SU-DHL-6 (cell line): ENCODE measurements at regions not wholly inside any gene's neighbourhood (a gene's known extent, or its start where the extent isn't known, plus 50 kb on each side); places are given as distances from the start of the nearest gene placed in this dataset.

ENCODE experiments used
- H2AFZ ChIP-seq: fragments of 200-600 bp; sonication (generic); 2 replicates; pipeline ENCODE4 v1.6.1; 2014; ENCODE audit warnings: low read depth, mild to moderate bottlenecking, moderate library complexity, mixed read lengths, antibody characterized with exemption, low read length; ENCODE audit not compliant: severe bottlenecking
- H3F3A ChIP-seq: fragments of 200-600 bp; shearing (Covaris generic); 2 replicates; pipeline ENCODE4 v1.6.0; 2016; ENCODE audit warnings: antibody characterized with exemption, mild to moderate bottlenecking; ENCODE audit not compliant: insufficient read depth
- H3K27ac ChIP-seq: fragments of 200-600 bp; sonication (generic); 2 replicates; pipeline ENCODE4 v1.5.1; 2016; ENCODE audit warnings: low read depth, mild to moderate bottlenecking, low read length, moderate library complexity, mixed read lengths
- H3K27me3 ChIP-seq: fragments of 200-600 bp; sonication (generic), shearing (Covaris generic); 2 replicates; pipeline ENCODE4 v1.6.0; 2014; ENCODE audit warnings: mild to moderate bottlenecking, low read length
- H3K36me3 ChIP-seq: fragments of 200-600 bp; sonication (generic); 2 replicates; pipeline ENCODE4 v1.6.1; 2014; ENCODE audit warnings: mild to moderate bottlenecking, low read length, mixed read lengths
- H3K4me2 ChIP-seq: fragments of 300-600, 200-600 bp; shearing (Covaris generic), sonication (generic); 2 replicates; pipeline ENCODE4 v1.6.0; 2014; ENCODE audit warnings: low read length, low read depth, mild to moderate bottlenecking; ENCODE audit not compliant: poor library complexity, severe bottlenecking
- H3K4me3 ChIP-seq: fragments of 200-600 bp; sonication (generic); 2 replicates; pipeline ENCODE4 v1.5.1; 2014; ENCODE audit warnings: antibody characterized with exemption, low read length, mild to moderate bottlenecking, mixed read lengths; ENCODE audit not compliant: insufficient read depth, poor library complexity, severe bottlenecking
- H3K79me2 ChIP-seq: fragments of 200-600 bp; sonication (generic); 2 replicates; pipeline ENCODE4 v1.6.1; 2014; ENCODE audit warnings: mild to moderate bottlenecking, low read length, moderate library complexity; ENCODE audit not compliant: insufficient read depth
- H3K9ac ChIP-seq: fragments of 200-600 bp; sonication (generic); 2 replicates; pipeline ENCODE4 v1.7.0; 2014; ENCODE audit warnings: mild to moderate bottlenecking, low read length
- H3K9me2 ChIP-seq: fragments of 200-600 bp; sonication (generic); replicated peaks from 2 replicates; pipeline ENCODE4 v1.6.1; 2014; ENCODE audit warnings: low read length; ENCODE audit not compliant: insufficient read depth
- H3K9me3 ChIP-seq: fragments of 200-600 bp; sonication (generic); 2 replicates; pipeline ENCODE4 v1.6.1; 2014; ENCODE audit warnings: low read length, mixed read lengths; ENCODE audit not compliant: insufficient read depth
- H4K20me1 ChIP-seq: fragments of 200-600 bp; sonication (generic); 2 replicates; pipeline ENCODE4 v1.6.1; 2014; ENCODE audit warnings: low read depth, mild to moderate bottlenecking, antibody characterized with exemption, low read length, moderate library complexity, mixed read lengths
- EZH2phosphoT487 ChIP-seq: fragments of 200-600 bp; sonication (generic), shearing (Covaris generic); conservative IDR thresholded peaks from 2 replicates; pipeline ENCODE4 v1.6.1; 2018; ENCODE audit warnings: mild to moderate bottlenecking, antibody characterized with exemption, low read length, moderate library complexity, mixed read lengths
- TF ChIP-seq, protein P1 (sequence below): fragments of 200-600 bp; sonication (generic); IDR thresholded peaks from one replicate; pipeline ENCODE4 v1.5.1; 2017; ENCODE audit warnings: antibody characterized with exemption, mild to moderate bottlenecking, low read length, moderate library complexity; ENCODE audit not compliant: insufficient read depth, poor library complexity, severe bottlenecking

DNA sequence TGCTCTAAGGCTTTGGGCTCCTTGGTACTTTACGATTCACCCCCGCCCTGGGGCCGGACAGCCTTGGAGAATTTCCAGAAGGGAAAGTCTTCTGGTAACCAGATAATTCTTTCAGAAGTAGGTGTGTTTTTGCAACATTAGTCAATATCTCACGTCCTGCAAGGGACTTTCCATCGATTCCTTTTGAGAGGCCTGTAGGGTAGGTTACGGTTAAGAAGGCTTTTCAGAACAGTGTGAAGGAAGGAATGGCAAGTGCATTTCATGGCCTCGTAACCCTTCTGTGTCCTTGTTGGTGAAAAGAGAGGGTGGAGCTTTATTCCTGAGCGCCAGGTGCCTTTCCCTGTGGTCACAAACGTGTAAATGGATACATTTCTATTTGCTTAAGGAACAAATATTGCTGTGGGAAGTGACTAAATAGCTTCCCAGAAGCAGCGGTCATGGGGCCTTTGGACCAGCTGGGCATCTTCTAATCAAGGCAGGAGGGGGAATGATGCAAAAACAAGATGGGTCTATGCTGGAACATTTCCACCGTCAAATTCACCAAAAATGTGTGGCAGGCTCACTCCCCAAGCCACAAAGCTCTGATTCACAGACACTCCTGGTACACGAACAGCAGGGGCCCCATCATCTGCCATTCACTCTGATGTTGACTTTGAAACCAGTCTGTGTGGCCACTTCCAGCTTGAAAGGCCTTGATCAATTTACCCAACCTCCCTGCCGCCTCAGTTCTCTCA lies 99.2 kb downstream of the ANKRD10 start:
- Histone ChIP-seq H3K9me2 (no peaks in the 10 kb centered on the region), H3K27me3 (no peaks in the 10 kb centered on the region), H3F3A (no peaks in the 10 kb centered on the region), H3K27ac (no peak overlapping the region), H3K79me2 (no peaks in the 10 kb centered on the region), H3K4me3 (no peak overlapping the region), H3K4me2 (no peak overlapping the region), H2AFZ (no peak overlapping the region), H3K36me3 (no peaks in the 10 kb centered on the region), H3K9ac (no peak overlapping the region), H4K20me1 (no peaks in the 10 kb centered on the region), H3K9me3 (no peaks in the 10 kb centered on the region)
- TF ChIP-seq EZH2phosphoT487 = no peak
- TF ChIP-seq, protein P1, sequence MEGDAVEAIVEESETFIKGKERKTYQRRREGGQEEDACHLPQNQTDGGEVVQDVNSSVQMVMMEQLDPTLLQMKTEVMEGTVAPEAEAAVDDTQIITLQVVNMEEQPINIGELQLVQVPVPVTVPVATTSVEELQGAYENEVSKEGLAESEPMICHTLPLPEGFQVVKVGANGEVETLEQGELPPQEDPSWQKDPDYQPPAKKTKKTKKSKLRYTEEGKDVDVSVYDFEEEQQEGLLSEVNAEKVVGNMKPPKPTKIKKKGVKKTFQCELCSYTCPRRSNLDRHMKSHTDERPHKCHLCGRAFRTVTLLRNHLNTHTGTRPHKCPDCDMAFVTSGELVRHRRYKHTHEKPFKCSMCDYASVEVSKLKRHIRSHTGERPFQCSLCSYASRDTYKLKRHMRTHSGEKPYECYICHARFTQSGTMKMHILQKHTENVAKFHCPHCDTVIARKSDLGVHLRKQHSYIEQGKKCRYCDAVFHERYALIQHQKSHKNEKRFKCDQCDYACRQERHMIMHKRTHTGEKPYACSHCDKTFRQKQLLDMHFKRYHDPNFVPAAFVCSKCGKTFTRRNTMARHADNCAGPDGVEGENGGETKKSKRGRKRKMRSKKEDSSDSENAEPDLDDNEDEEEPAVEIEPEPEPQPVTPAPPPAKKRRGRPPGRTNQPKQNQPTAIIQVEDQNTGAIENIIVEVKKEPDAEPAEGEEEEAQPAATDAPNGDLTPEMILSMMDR = no peak

DNA sequence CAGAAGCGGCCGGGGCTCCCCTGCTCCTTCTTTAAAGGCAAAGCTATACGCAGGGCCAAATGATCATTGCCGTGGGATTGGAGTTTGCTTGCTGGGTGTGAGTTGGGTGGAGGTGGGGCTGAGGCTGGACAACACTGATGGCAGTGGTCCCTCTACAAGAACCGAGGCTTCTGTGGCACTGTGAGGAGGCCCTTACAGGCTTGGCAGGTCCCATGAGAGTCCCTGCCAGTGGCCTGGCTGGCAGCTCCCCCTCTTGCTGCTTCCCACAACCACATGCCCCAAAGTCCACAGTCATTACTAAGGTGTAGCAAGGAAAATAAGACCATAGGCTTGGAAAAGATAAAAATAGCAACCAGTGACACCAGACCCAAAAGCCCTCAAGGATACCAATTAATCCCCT lies 98.4 kb downstream of the ANKRD10 start:
- TF ChIP-seq, protein P1 = no peak
- TF ChIP-seq EZH2phosphoT487 = no peak
- H3K4me2 ChIP-seq = no peak overlapping the region
- no peaks in the 10 kb centered on the region for H3F3A ChIP-seq
- H4K20me1 ChIP-seq = no peaks in the 10 kb centered on the region
- no peak overlapping the region for H2AFZ ChIP-seq
- H3K27me3 ChIP-seq = no peaks in the 10 kb centered on the region
- H3K36me3 ChIP-seq = no peaks in the 10 kb centered on the region
- no peak overlapping the region for H3K4me3 ChIP-seq
- H3K9me3 ChIP-seq = no peaks in the 10 kb centered on the region
- H3K79me2 ChIP-seq = no peaks in the 10 kb centered on the region
- no peaks in the 10 kb centered on the region for H3K9me2 ChIP-seq
- H3K9ac ChIP-seq = no peak overlapping the region
- H3K27ac ChIP-seq = no peak overlapping the region

DNA sequence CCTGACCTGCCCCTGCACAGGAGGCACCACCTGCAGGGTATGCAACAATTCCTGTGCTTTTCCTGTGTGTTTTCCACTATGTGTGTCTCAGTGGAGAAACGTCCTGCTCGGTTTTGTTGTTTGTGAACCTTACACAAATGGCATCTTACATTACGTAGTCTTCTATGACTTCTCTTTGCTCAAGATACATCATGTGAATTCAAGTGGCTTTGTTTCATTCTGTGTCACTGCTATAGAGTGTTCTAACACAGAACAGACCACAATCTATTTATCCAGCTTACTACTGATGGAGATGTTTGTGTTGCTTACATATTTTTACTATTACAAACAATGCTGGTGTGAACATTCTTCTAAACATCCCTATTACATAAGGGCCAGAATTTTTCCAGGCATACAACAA lies 97.7 kb downstream of the ANKRD10 start:
- Histone ChIP-seq H3K4me3 (no peak overlapping the region), H2AFZ (no peak overlapping the region), H3K4me2 (no peak overlapping the region), H3K36me3 (no peaks in the 10 kb centered on the region), H3K79me2 (no peaks in the 10 kb centered on the region), H3F3A (no peaks in the 10 kb centered on the region), H4K20me1 (no peaks in the 10 kb centered on the region), H3K27me3 (no peaks in the 10 kb centered on the region), H3K9me3 (no peaks in the 10 kb centered on the region), H3K9me2 (no peaks in the 10 kb centered on the region), H3K27ac (no peak overlapping the region), H3K9ac (no peak overlapping the region)
- TF ChIP-seq EZH2phosphoT487 = no peak
- TF ChIP-seq, protein P1 = no peak
